GM18907 (cell line): ENCODE measurements at regions not wholly inside any gene's neighbourhood (a gene's known extent, or its start where the extent isn't known, plus 50 kb on each side); places are given as distances from the start of the nearest gene placed in this dataset.
"Not testable (repeated sequence)": the region's sequence is repeated elsewhere in the genome, so short reads cannot be mapped to it uniquely, and the experiment has no call there.

ENCODE experiments used
- ATAC-seq: cut with Tn5 transposase; IDR thresholded peaks from one replicate; pipeline ENCODE4 v1.9.1; 2021; ENCODE audit warnings: mild to moderate bottlenecking, moderate library complexity; ENCODE audit not compliant: unreplicated experiment

GRCh38 chr12:87025976-87026375, 769.8 kb upstream of the MGAT4C start:
- no peak for ATAC-seq

GRCh38 chr12:87021400-87021799, 765.2 kb upstream of the MGAT4C start:
- no peak for ATAC-seq

- no peak for ATAC-seq
Observed at GRCh38 chr12:87020071-87020470, 763.9 kb upstream of the MGAT4C start.

- ATAC-seq = no peak
Observed at GRCh38 chr12:87015352-87015751, 759.2 kb upstream of the MGAT4C start.

GRCh38 chr12:87008785-87009384, 752.7 kb upstream of the MGAT4C start:
- ATAC-seq = no peak

GRCh38 chr12:87001102-87001501, 744.9 kb upstream of the MGAT4C start:
- no peak for ATAC-seq

GRCh38 chr12:86985298-86985697, 729.1 kb upstream of the MGAT4C start:
- no peak for ATAC-seq

GRCh38 chr12:86970595-86970994, 714.4 kb upstream of the MGAT4C start:
- not testable (repeated sequence) for ATAC-seq

GRCh38 chr12:86959766-86960458, 703.7 kb upstream of the MGAT4C start:
- ATAC-seq = no peak

GRCh38 chr12:86950444-86950843, 694.3 kb upstream of the MGAT4C start:
- no peak for ATAC-seq

- ATAC-seq = no peak
Observed at GRCh38 chr12:86950043-86950442, 693.9 kb upstream of the MGAT4C start.

GRCh38 chr12:86948851-86949250, 692.7 kb upstream of the MGAT4C start:
- ATAC-seq = no peak

GRCh38 chr12:86945685-86946196, 689.5 kb upstream of the MGAT4C start:
- no peak for ATAC-seq

- not testable (repeated sequence) for ATAC-seq
Observed at GRCh38 chr12:86944197-86944819, 688.1 kb upstream of the MGAT4C start.

GRCh38 chr12:86931714-86932113, 675.5 kb upstream of the MGAT4C start:
- no peak for ATAC-seq

GRCh38 chr12:86929962-86930361, 673.8 kb upstream of the MGAT4C start:
- no peak for ATAC-seq

- no peak for ATAC-seq
Observed at GRCh38 chr12:86917121-86917520, 660.9 kb upstream of the MGAT4C start.

- no peak for ATAC-seq
Observed at GRCh38 chr12:86914721-86915120, 658.5 kb upstream of the MGAT4C start.

- ATAC-seq = no peak
Observed at GRCh38 chr12:86911973-86912372, 655.8 kb upstream of the MGAT4C start.

- ATAC-seq = no peak
Observed at GRCh38 chr12:86903159-86903558, 647.0 kb upstream of the MGAT4C start.

GRCh38 chr12:86860776-86861175, 604.6 kb upstream of the MGAT4C start:
- ATAC-seq = no peak

- ATAC-seq = no peak
Observed at GRCh38 chr12:86852451-86852850, 596.3 kb upstream of the MGAT4C start.
